ENCODE measurements at regions not wholly inside any gene's neighbourhood (a gene's known extent, or its start where the extent isn't known, plus 50 kb on each side); places are given as distances from the start of the nearest gene placed in this dataset.
A peak's percentile ranks its signal among the peaks of the same experiment; 100 is the strongest.

DNA sequence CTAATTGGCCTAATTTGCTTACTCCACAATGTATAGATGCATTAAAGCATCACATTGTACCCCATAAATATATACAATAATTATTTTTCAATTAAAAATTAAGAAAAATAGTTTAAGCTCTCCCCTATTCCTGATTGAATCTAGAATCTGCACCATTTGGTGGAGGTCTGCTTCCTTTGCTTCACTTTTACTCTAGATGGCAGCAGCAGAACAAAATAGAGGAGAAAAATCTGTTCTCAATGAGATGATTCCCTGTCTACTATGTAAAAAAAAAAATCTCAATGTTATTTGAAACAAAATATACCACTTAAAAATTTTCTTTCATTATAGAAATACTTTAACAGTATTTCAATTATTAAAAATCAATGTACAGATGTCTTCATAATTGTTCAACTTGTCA lies 109.6 kb upstream of the FXR1 start:
- intact Hi-C loops (cut with micrococcal nuclease) = loop anchor here (1.0 to 5.0 kb wide), 2 partner anchors 474 to 897 kb away; no protein-coding TSS in a partner anchor
- H2AFZ ChIP-seq (replicated peaks; ENCODE audit: low read length, poor library complexity) = no peak overlapping the region
- H2BK120ac ChIP-seq (ENCODE audit: low read depth, low read length) = no peak overlapping the region
- no peak overlapping the region for H3K4ac ChIP-seq (ENCODE audit: low read depth, low read length)
- no peak overlapping the region for H4K91ac ChIP-seq (ENCODE audit: insufficient read depth, low read depth, low read length)
- no peak overlapping the region for H4K8ac ChIP-seq (ENCODE audit: low read depth in 2 of 2, low read length in 2 of 2)
- H3K18ac ChIP-seq (ENCODE audit: low read depth, low read length) = no peak overlapping the region
- no peak for ATAC-seq (ENCODE audit: low read depth)
- no peaks in the 10 kb centered on the region for H4K20me1 ChIP-seq (ENCODE audit: insufficient read depth, low read length)
- no peak overlapping the region for H3K4me2 ChIP-seq (ENCODE audit: low read depth, low read length)
- no peak overlapping the region for H3K27ac ChIP-seq (ENCODE audit: insufficient read depth, low read length)
- H2BK5ac ChIP-seq (ENCODE audit: low read depth, low read length, poor library complexity, severe bottlenecking) = no peak overlapping the region
- no peak overlapping the region for H2BK20ac ChIP-seq (ENCODE audit: low read depth, low read length)
- CTCF ChIA-PET = no interaction called here
- H2BK15ac ChIP-seq (ENCODE audit: low read depth, low read length) = no peak overlapping the region
- H3K4me1 ChIP-seq (ENCODE audit: control insufficient read depth, insufficient read depth, low read length) = no peaks in the 10 kb centered on the region
- in situ Hi-C loops (cut with MboI; ENCODE audit: low sequenced_read_pairs) = no loop called here
- H4K5ac ChIP-seq (ENCODE audit: low read depth, low read length) = no peak overlapping the region
- dilution Hi-C loops (cut with HindIII; ENCODE audit: low sequenced_read_pairs, unreplicated experiment) = no loop called here
- no peaks in the 10 kb centered on the region for H3K9me1 ChIP-seq (ENCODE audit: insufficient read depth, low read length)
- TF ChIP-seq SMC3 (IDR thresholded peaks at IDR 0.05; ENCODE audit: low read depth, low read length) = 0 out of 2 replicates have a peak, but pooled peaks have one; percentile 12
- no peak for TF ChIP-seq USF2 (IDR thresholded peaks at IDR 0.05; ENCODE audit: low read depth, low read length)
- TF ChIP-seq, protein P1, sequence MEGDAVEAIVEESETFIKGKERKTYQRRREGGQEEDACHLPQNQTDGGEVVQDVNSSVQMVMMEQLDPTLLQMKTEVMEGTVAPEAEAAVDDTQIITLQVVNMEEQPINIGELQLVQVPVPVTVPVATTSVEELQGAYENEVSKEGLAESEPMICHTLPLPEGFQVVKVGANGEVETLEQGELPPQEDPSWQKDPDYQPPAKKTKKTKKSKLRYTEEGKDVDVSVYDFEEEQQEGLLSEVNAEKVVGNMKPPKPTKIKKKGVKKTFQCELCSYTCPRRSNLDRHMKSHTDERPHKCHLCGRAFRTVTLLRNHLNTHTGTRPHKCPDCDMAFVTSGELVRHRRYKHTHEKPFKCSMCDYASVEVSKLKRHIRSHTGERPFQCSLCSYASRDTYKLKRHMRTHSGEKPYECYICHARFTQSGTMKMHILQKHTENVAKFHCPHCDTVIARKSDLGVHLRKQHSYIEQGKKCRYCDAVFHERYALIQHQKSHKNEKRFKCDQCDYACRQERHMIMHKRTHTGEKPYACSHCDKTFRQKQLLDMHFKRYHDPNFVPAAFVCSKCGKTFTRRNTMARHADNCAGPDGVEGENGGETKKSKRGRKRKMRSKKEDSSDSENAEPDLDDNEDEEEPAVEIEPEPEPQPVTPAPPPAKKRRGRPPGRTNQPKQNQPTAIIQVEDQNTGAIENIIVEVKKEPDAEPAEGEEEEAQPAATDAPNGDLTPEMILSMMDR (conservative IDR thresholded peaks at IDR 0.05; ENCODE audit: low read depth, low read length) = peak; percentile 49
- no peak for TF ChIP-seq FOS (IDR thresholded peaks at IDR 0.05; ENCODE audit: low read depth, low read length)
- TF ChIP-seq ELK1 (IDR thresholded peaks at IDR 0.05; ENCODE audit: borderline replicate concordance, low read depth, low read length) = no peak
- no peak for TF ChIP-seq MXI1 (IDR thresholded peaks at IDR 0.05; ENCODE audit: borderline replicate concordance, low read depth, low read length)
- TF ChIP-seq MAFK (IDR thresholded peaks at IDR 0.05; ENCODE audit: low read depth, low read length) = no peak
- TF ChIP-seq NFE2L2 (IDR thresholded peaks at IDR 0.05; ENCODE audit: low read depth, low read length) = no peak
- TF ChIP-seq RCOR1 (IDR thresholded peaks at IDR 0.05; ENCODE audit: insufficient replicate concordance, low read length) = no peak
- no peak for TF ChIP-seq POLR2A (IDR thresholded peaks at IDR 0.05; ENCODE audit: low read depth, low read length)
- no peak for TF ChIP-seq CEBPB (IDR thresholded peaks at IDR 0.05; ENCODE audit: low read depth, low read length)
- TF ChIP-seq CHD1 (IDR thresholded peaks at IDR 0.05; ENCODE audit: low read depth, low read length) = no peak
- no peak for TF ChIP-seq BHLHE40 (IDR thresholded peaks at IDR 0.05; ENCODE audit: low read depth, low read length)
- no peak for TF ChIP-seq RFX5 (IDR thresholded peaks at IDR 0.05; ENCODE audit: low read depth, low read length)
- TF ChIP-seq MAZ (IDR thresholded peaks at IDR 0.05; ENCODE audit: borderline replicate concordance, low read depth, low read length) = no peak
- TF ChIP-seq RAD21 (IDR thresholded peaks at IDR 0.05; ENCODE audit: low read length) = peak; percentile 45
- no peak overlapping the region for H3K4me3 ChIP-seq (ENCODE audit: insufficient read depth, low read depth, low read length)
- H2AK9ac ChIP-seq (replicated peaks; ENCODE audit: low read depth, low read length, poor library complexity) = no peak overlapping the region
- H3K36me3 ChIP-seq (ENCODE audit: control insufficient read depth, insufficient read depth, low read length) = no peaks in the 10 kb centered on the region
- no peak overlapping the region for H3K23ac ChIP-seq (ENCODE audit: low read depth, low read length)
- H3K56ac ChIP-seq (ENCODE audit: extremely low read depth, insufficient read depth, low read length) = no peak overlapping the region
- H3K79me1 ChIP-seq (ENCODE audit: low read depth in 1 of 2, low read length in 2 of 2) = no peaks in the 10 kb centered on the region
- H3K9me3 ChIP-seq (ENCODE audit: control insufficient read depth, insufficient read depth, low read length) = 0 out of 2 replicates have a peak, but pooled peaks cover 2% of the 10 kb centered on the region
- BruUV-seq (replicated peaks) = no TSS peak
- no peak overlapping the region for H2AK5ac ChIP-seq (ENCODE audit: low read depth, low read length)
- no peaks in the 10 kb centered on the region for H3K27me3 ChIP-seq (ENCODE audit: control insufficient read depth, insufficient read depth, low read length)
- POLR2A ChIA-PET (ENCODE audit: unreplicated experiment) = no interaction called here
- H3K9ac ChIP-seq (ENCODE audit: low read depth, low read length) = no peak overlapping the region
- peak; percentile 4 for DNase-seq
- no peak overlapping the region for H3K14ac ChIP-seq (replicated peaks; ENCODE audit: low read depth, low read length)
